Tibial nerve (tissue), 4 donors: ENCODE measurements at regions not wholly inside any gene's neighbourhood (a gene's known extent, or its start where the extent isn't known, plus 50 kb on each side); places are given as distances from the start of the nearest gene placed in this dataset.
"Not testable (repeated sequence)": the region's sequence is repeated elsewhere in the genome, so short reads cannot be mapped to it uniquely, and the experiment has no call there.

Source experiments
- DNase-seq, 2 donors: peaks; one replicate each; pipeline ENCODE4 v3.0.0-alpha.2; 2019; ENCODE audit warnings: low spot score in 2 of 2
- H3K27ac ChIP-seq, 4 donors: fragments of 200-600 bp; sonication (generic) in 3 of 4; one replicate each; pipeline ENCODE4 v1.5.1; 2017 to 2019; ENCODE audit warnings: mild to moderate bottlenecking in 1 of 4
- H3K27me3 ChIP-seq, 2 donors: fragments of 200-600 bp; sonication (generic) in 1 of 2; one replicate each; pipeline versions ENCODE4 v1.5.1 to v1.6.0; 2017 to 2019
- H3K36me3 ChIP-seq, 3 donors: fragments of 200-600 bp; sonication (generic); one replicate each; pipeline ENCODE4 v1.5.1; 2018 to 2019
- H3K4me1 ChIP-seq, 4 donors: fragments of 200-600 bp; sonication (generic) in 3 of 4; one replicate each; pipeline ENCODE4 v1.5.1; 2017 to 2019
- H3K4me3 ChIP-seq, 4 donors: fragments of 200-600 bp; sonication (generic) in 3 of 4; one replicate each; pipeline ENCODE4 v1.5.1; 2017 to 2019; ENCODE audit warnings: mild to moderate bottlenecking in 1 of 4, moderate library complexity in 1 of 4
- H3K9me3 ChIP-seq, 4 donors: fragments of 200-600 bp; sonication (generic) in 3 of 4; one replicate each; pipeline ENCODE4 v1.5.1; 2017 to 2019
- CTCF ChIP-seq, 5 experiments: fragments of 200-600 bp in 3 of 5; fragments of 450-650 bp in 2 of 5; sonication (generic) in 3 of 5; IDR thresholded peaks; one replicate each; pipeline ENCODE4 v1.5.1; 2016 to 2019; ENCODE audit warnings: antibody characterized with exemption in 5 of 5, mild to moderate bottlenecking in 3 of 5, moderate library complexity in 2 of 5
- EP300 ChIP-seq, 2 donors: sonication (generic); formaldehyde crosslinking; IDR thresholded peaks; one replicate each; pipeline ENCODE4 v1.6.1; 2017; ENCODE audit warnings: antibody characterized with exemption in 2 of 2, mild to moderate bottlenecking in 1 of 2
- POLR2A ChIP-seq, 2 donors: fragments of 450-650 bp; IDR thresholded peaks; one replicate each; pipeline ENCODE4 v1.6.1; 2017; ENCODE audit warnings: antibody characterized with exemption in 2 of 2, mild to moderate bottlenecking in 2 of 2, moderate library complexity in 2 of 2
- WGBS, 2 donors: methylation state at CpG; one replicate each; pipeline ENCODE4 v1.1.5; 2018; 5-methylcytosine and 5-hydroxymethylcytosine counted together

GRCh38 chr7:13259930-13260329, 572.5 kb downstream of the ARL4A start:
- Histone ChIP-seq H3K9me3 (no peaks in the 10 kb centered on the region), H3K36me3 (no peaks in the 10 kb centered on the region), H3K4me3 (no peak overlapping the region), H3K4me1 (no peaks in the 10 kb centered on the region), H3K27ac (no peak overlapping the region), H3K27me3 (no peaks in the 10 kb centered on the region)
- TF ChIP-seq CTCF (IDR thresholded peaks at IDR 0.05) (no peak), POLR2A (IDR thresholded peaks at IDR 0.05) (no peak), EP300 (IDR thresholded peaks at IDR 0.05) (no peak)
- DNase-seq, result no peak

GRCh38 chr7:13262929-13263530, 575.6 kb downstream of the ARL4A start:
- whole genome bisulfite sequencing, 2 donors, result 2 to 6% methylated on average over 4 of the region's 4 CpGs

GRCh38 chr7:13265271-13265670, 577.8 kb downstream of the ARL4A start:
- Histone ChIP-seq H3K27me3 (no peaks in the 10 kb centered on the region), H3K36me3 (no peaks in the 10 kb centered on the region), H3K27ac (no peak overlapping the region), H3K9me3 (no peaks in the 10 kb centered on the region), H3K4me1 (no peaks in the 10 kb centered on the region), H3K4me3 (no peak overlapping the region)
- TF ChIP-seq CTCF (IDR thresholded peaks at IDR 0.05) (no peak), EP300 (IDR thresholded peaks at IDR 0.05) (no peak), POLR2A (IDR thresholded peaks at IDR 0.05) (no peak)
- no peak for DNase-seq
- 79 to 81% methylated on average over 2 of the region's 2 CpGs for WGBS, 2 donors

More at GRCh38 chr7:13262929-13263530, 575.6 kb downstream of the ARL4A start:
- no peak for TF ChIP-seq EP300 (IDR thresholded peaks at IDR 0.05)
- peak; percentile 35 to 74 (median 59) for TF ChIP-seq CTCF (IDR thresholded peaks at IDR 0.05)
- Histone ChIP-seq H3K9me3 (no peaks in the 10 kb centered on the region), H3K4me1 (no peaks in the 10 kb centered on the region), H3K27me3 (no peaks in the 10 kb centered on the region), H3K4me3 (no peak overlapping the region), H3K27ac (no peak overlapping the region), H3K36me3 (no peaks in the 10 kb centered on the region)
- no peak for DNase-seq

- not testable (repeated sequence) for H3K27me3 ChIP-seq, H3K27ac ChIP-seq, H3K4me1 ChIP-seq, H3K36me3 ChIP-seq, H3K4me3 ChIP-seq, H3K9me3 ChIP-seq, DNase-seq
- 78 to 90% methylated on average over 5 to 9 of the region's 9 CpGs for WGBS, 2 donors
These were observed 586.8 kb downstream of the ARL4A start for GRCh38 chr7:13274205-13274604.

- Histone ChIP-seq H3K36me3 (no peaks in the 10 kb centered on the region), H3K27me3 (no peaks in the 10 kb centered on the region), H3K9me3 (peaks cover 0 to 6% (median 0%) of the 10 kb centered on the region in 4 donors), H3K27ac (no peak overlapping the region), H3K4me3 (no peak overlapping the region), H3K4me1 (no peaks in the 10 kb centered on the region)
- TF ChIP-seq POLR2A (IDR thresholded peaks at IDR 0.05) (no peak), CTCF (IDR thresholded peaks at IDR 0.05) (peak in 1 of 5 experiments; percentile 4)
- DNase-seq, result no peak
These were observed 589.5 kb downstream of the ARL4A start for GRCh38 chr7:13276977-13277376.

GRCh38 chr7:13278020-13278419, 590.6 kb downstream of the ARL4A start:
- no peak for TF ChIP-seq POLR2A (IDR thresholded peaks at IDR 0.05)
- no peak for TF ChIP-seq EP300 (IDR thresholded peaks at IDR 0.05)
- TF ChIP-seq CTCF (IDR thresholded peaks at IDR 0.05), result no peak
- Histone ChIP-seq H3K9me3 (peaks cover 0 to under 1% (median 0%) of the 10 kb centered on the region in 4 donors), H3K36me3 (no peaks in the 10 kb centered on the region), H3K4me1 (no peaks in the 10 kb centered on the region), H3K27me3 (no peaks in the 10 kb centered on the region), H3K27ac (no peak overlapping the region), H3K4me3 (no peak overlapping the region)
- no peak for DNase-seq
- WGBS, 2 donors, result 10 to 36% methylated on average over 3 of the region's 3 CpGs
